HEK293T (cell line): ENCODE measurements at regions not wholly inside any gene's neighbourhood (a gene's known extent, or its start where the extent isn't known, plus 50 kb on each side); places are given as distances from the start of the nearest gene placed in this dataset.
"Not testable (repeated sequence)": the region's sequence is repeated elsewhere in the genome, so short reads cannot be mapped to it uniquely, and the experiment has no call there.

ENCODE experiments used
- LEF1 ChIP-seq: fragments of 450-650 bp; IDR thresholded peaks from 2 replicates; pipeline ENCODE4 v1.6.1; 2017; ENCODE audit warnings: mild to moderate bottlenecking, borderline replicate concordance
- SP1 ChIP-seq: fragments of 450-650 bp; IDR thresholded peaks from 2 replicates; pipeline ENCODE4 v1.6.1; 2017
- TARDBP ChIP-seq: fragments of 450-650 bp; IDR thresholded peaks from 2 replicates; pipeline ENCODE4 v1.6.1; 2016
- ZNF384 ChIP-seq: fragments of 450-650 bp; IDR thresholded peaks from 2 replicates; pipeline ENCODE4 v1.6.1; 2016

GRCh38 chr15:84119351-84119750 is 116.2 kb upstream of the GOLGA6L4 start:
- TF ChIP-seq TARDBP, LEF1, ZNF384, SP1: not testable (repeated sequence)
